LNCAP (cell line): ENCODE measurements at regions not wholly inside any gene's neighbourhood (a gene's known extent, or its start where the extent isn't known, plus 50 kb on each side); places are given as distances from the start of the nearest gene placed in this dataset.

Experiments used
- CTCF ChIP-seq: fragments of 450-650 bp; IDR thresholded peaks from 2 replicates; pipeline ENCODE4 v1.5.1; 2017; ENCODE audit warnings: mild to moderate bottlenecking

GRCh38 chr4:128512767-128513322 is 225.2 kb upstream of the PGRMC2 start:
- no peak for TF ChIP-seq CTCF

GRCh38 chr4:128512161-128512560 is 224.5 kb upstream of the PGRMC2 start:
- no peak for TF ChIP-seq CTCF

GRCh38 chr4:128510850-128511249 is 223.2 kb upstream of the PGRMC2 start:
- TF ChIP-seq CTCF: no peak

GRCh38 chr4:128502818-128503527 is 215.4 kb upstream of the PGRMC2 start:
- TF ChIP-seq CTCF: no peak

GRCh38 chr4:128501239-128501638 is 213.6 kb upstream of the PGRMC2 start:
- no peak for TF ChIP-seq CTCF

- no peak for TF ChIP-seq CTCF
Measured at GRCh38 chr4:128488055-128488705, 200.6 kb upstream of the PGRMC2 start.

- no peak for TF ChIP-seq CTCF
Measured at GRCh38 chr4:128484896-128485295, 197.3 kb upstream of the PGRMC2 start.
